ENCODE measurements at regions not wholly inside any gene's neighbourhood (a gene's known extent, or its start where the extent isn't known, plus 50 kb on each side); places are given as distances from the start of the nearest gene placed in this dataset.
"Not testable (repeated sequence)": the region's sequence is repeated elsewhere in the genome, so short reads cannot be mapped to it uniquely, and the experiment has no call there.

- TF ChIP-seq CTCF (IDR thresholded peaks at IDR 0.05; ENCODE audit: low read depth, low read length): no peak
- DNase-seq (ENCODE audit: extremely low read depth, low read depth): no peak
Observed at GRCh38 chr5:74535926-74536325, 104.6 kb downstream of the ENC1 start.

- TF ChIP-seq CTCF (IDR thresholded peaks at IDR 0.05; ENCODE audit: low read depth, low read length): no peak
- DNase-seq (ENCODE audit: extremely low read depth, low read depth): no peak
Observed at GRCh38 chr5:74534397-74535129, 106.0 kb downstream of the ENC1 start.

GRCh38 chr5:74530326-74531050 is 110.0 kb downstream of the ENC1 start:
- no peak for TF ChIP-seq CTCF (IDR thresholded peaks at IDR 0.05; ENCODE audit: low read depth, low read length)
- DNase-seq (ENCODE audit: extremely low read depth, low read depth): no peak

GRCh38 chr5:74529101-74529500 is 111.4 kb downstream of the ENC1 start:
- no peak for TF ChIP-seq CTCF (IDR thresholded peaks at IDR 0.05; ENCODE audit: low read depth, low read length)
- no peak for DNase-seq (ENCODE audit: extremely low read depth, low read depth)

- no peak for TF ChIP-seq CTCF (IDR thresholded peaks at IDR 0.05; ENCODE audit: low read depth, low read length)
- DNase-seq (ENCODE audit: extremely low read depth, low read depth): no peak
Observed at GRCh38 chr5:74526111-74526510, 114.4 kb downstream of the ENC1 start.

GRCh38 chr5:74524767-74525166 is 115.8 kb downstream of the ENC1 start:
- DNase-seq (ENCODE audit: extremely low read depth, low read depth): not testable (repeated sequence)

GRCh38 chr5:74523698-74524097 is 116.8 kb downstream of the ENC1 start:
- DNase-seq (ENCODE audit: extremely low read depth, low read depth): not testable (repeated sequence)

GRCh38 chr5:74522838-74523237 is 117.7 kb downstream of the ENC1 start:
- DNase-seq (ENCODE audit: extremely low read depth, low read depth): not testable (repeated sequence)

GRCh38 chr5:74521401-74521800 is 119.1 kb downstream of the ENC1 start:
- TF ChIP-seq CTCF (IDR thresholded peaks at IDR 0.05; ENCODE audit: low read depth, low read length): no peak
- DNase-seq (ENCODE audit: extremely low read depth, low read depth): no peak

Measured in AG09319 (cell line).